Esophagus muscularis mucosa (tissue), 3 donors: ENCODE measurements at regions not wholly inside any gene's neighbourhood (a gene's known extent, or its start where the extent isn't known, plus 50 kb on each side); places are given as distances from the start of the nearest gene placed in this dataset.

ENCODE experiments used
- CTCF ChIP-seq, 3 experiments: fragments of 200-600 bp in 2 of 3; fragments of 450-650 bp in 1 of 3; sonication (generic) in 2 of 3; IDR thresholded peaks; one replicate each; pipeline ENCODE4 v1.5.1; 2017 to 2019; ENCODE audit warnings: antibody characterized with exemption in 3 of 3, mild to moderate bottlenecking in 2 of 3, moderate library complexity in 1 of 3
- POLR2AphosphoS5 ChIP-seq, 2 donors: sonication (generic); formaldehyde crosslinking; IDR thresholded peaks; one replicate each; pipeline ENCODE4 v1.6.1; 2017; ENCODE audit warnings: antibody characterized with exemption in 2 of 2

- TF ChIP-seq POLR2AphosphoS5 (IDR thresholded peaks at IDR 0.05) (no peak), CTCF (IDR thresholded peaks at IDR 0.05) (no peak)
Measured at GRCh38 chr1:239725933-239726332, 339.6 kb downstream of the CHRM3 start.
